ENCODE measurements at regions not wholly inside any gene's neighbourhood (a gene's known extent, or its start where the extent isn't known, plus 50 kb on each side); places are given as distances from the start of the nearest gene placed in this dataset.

GRCh38 chr2:18645315-18645714 is 55.9 kb upstream of the NT5C1B start:
- H3K4ac ChIP-seq (ENCODE audit: low read depth, low read length): no peak overlapping the region
- no TSS peak for BruUV-seq (replicated peaks)
- TF ChIP-seq SMC3 (IDR thresholded peaks at IDR 0.05; ENCODE audit: low read depth, low read length) (no peak), POLR2A (IDR thresholded peaks at IDR 0.05; ENCODE audit: low read depth, low read length) (no peak), FOS (IDR thresholded peaks at IDR 0.05; ENCODE audit: low read depth, low read length) (no peak), ELK1 (IDR thresholded peaks at IDR 0.05; ENCODE audit: borderline replicate concordance, low read depth, low read length) (no peak), BHLHE40 (IDR thresholded peaks at IDR 0.05; ENCODE audit: low read depth, low read length) (no peak), NFE2L2 (IDR thresholded peaks at IDR 0.05; ENCODE audit: low read depth, low read length) (no peak), RFX5 (IDR thresholded peaks at IDR 0.05; ENCODE audit: low read depth, low read length) (no peak)
- TF ChIP-seq, protein P1, sequence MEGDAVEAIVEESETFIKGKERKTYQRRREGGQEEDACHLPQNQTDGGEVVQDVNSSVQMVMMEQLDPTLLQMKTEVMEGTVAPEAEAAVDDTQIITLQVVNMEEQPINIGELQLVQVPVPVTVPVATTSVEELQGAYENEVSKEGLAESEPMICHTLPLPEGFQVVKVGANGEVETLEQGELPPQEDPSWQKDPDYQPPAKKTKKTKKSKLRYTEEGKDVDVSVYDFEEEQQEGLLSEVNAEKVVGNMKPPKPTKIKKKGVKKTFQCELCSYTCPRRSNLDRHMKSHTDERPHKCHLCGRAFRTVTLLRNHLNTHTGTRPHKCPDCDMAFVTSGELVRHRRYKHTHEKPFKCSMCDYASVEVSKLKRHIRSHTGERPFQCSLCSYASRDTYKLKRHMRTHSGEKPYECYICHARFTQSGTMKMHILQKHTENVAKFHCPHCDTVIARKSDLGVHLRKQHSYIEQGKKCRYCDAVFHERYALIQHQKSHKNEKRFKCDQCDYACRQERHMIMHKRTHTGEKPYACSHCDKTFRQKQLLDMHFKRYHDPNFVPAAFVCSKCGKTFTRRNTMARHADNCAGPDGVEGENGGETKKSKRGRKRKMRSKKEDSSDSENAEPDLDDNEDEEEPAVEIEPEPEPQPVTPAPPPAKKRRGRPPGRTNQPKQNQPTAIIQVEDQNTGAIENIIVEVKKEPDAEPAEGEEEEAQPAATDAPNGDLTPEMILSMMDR (conservative IDR thresholded peaks at IDR 0.05; ENCODE audit: low read depth, low read length): no peak
- H3K9ac ChIP-seq (ENCODE audit: low read depth, low read length): no peak overlapping the region
- dilution Hi-C loops (cut with HindIII; ENCODE audit: low sequenced_read_pairs, unreplicated experiment): no loop called here
- H4K20me1 ChIP-seq (ENCODE audit: insufficient read depth, low read length): no peaks in the 10 kb centered on the region
- no peak overlapping the region for H4K91ac ChIP-seq (ENCODE audit: insufficient read depth, low read depth, low read length)
- no peaks in the 10 kb centered on the region; the same call in 1 of the 2 replicates for H3K27me3 ChIP-seq (ENCODE audit: control insufficient read depth, insufficient read depth, low read length)
- H3K36me3 ChIP-seq (ENCODE audit: control insufficient read depth, insufficient read depth, low read length): no peaks in the 10 kb centered on the region
- H3K14ac ChIP-seq (replicated peaks; ENCODE audit: low read depth, low read length): no peak overlapping the region
- H3K23ac ChIP-seq (ENCODE audit: low read depth, low read length): no peak overlapping the region
- no peak overlapping the region for H2AFZ ChIP-seq (replicated peaks; ENCODE audit: low read length, poor library complexity)
- ChIA-PET CTCF (no interaction called here), POLR2A (ENCODE audit: unreplicated experiment) (no interaction called here)
- H3K9me3 ChIP-seq (ENCODE audit: control insufficient read depth, insufficient read depth, low read length): no peaks in the 10 kb centered on the region
- in situ Hi-C loops (cut with MboI; ENCODE audit: low sequenced_read_pairs): no loop called here
- no peak overlapping the region for H3K4me2 ChIP-seq (ENCODE audit: low read depth, low read length)
- no peak overlapping the region for H2BK120ac ChIP-seq (ENCODE audit: low read depth, low read length)
- H3K56ac ChIP-seq (ENCODE audit: extremely low read depth, insufficient read depth, low read length): no peak overlapping the region
- H2AK9ac ChIP-seq (replicated peaks; ENCODE audit: low read depth, low read length, poor library complexity): no peak overlapping the region
- no peak overlapping the region for H2BK15ac ChIP-seq (ENCODE audit: low read depth, low read length)
- no peak overlapping the region for H3K27ac ChIP-seq (ENCODE audit: insufficient read depth, low read length)
- H3K18ac ChIP-seq (ENCODE audit: low read depth, low read length): no peak overlapping the region
- no peak overlapping the region for H4K5ac ChIP-seq (ENCODE audit: low read depth, low read length)
- H2BK5ac ChIP-seq (ENCODE audit: low read depth, low read length, poor library complexity, severe bottlenecking): no peak overlapping the region
- no peak overlapping the region for H2AK5ac ChIP-seq (ENCODE audit: low read depth, low read length)
- H3K79me1 ChIP-seq (ENCODE audit: low read depth in 1 of 2, low read length in 2 of 2): no peaks in the 10 kb centered on the region
- DNase-seq (peak; percentile 12), ATAC-seq (ENCODE audit: low read depth) (no peak)
- H3K4me3 ChIP-seq (ENCODE audit: insufficient read depth, low read depth, low read length): no peak overlapping the region
- H3K4me1 ChIP-seq (ENCODE audit: control insufficient read depth, insufficient read depth, low read length): no peaks in the 10 kb centered on the region
- no peak overlapping the region for H2BK20ac ChIP-seq (ENCODE audit: low read depth, low read length)
- intact Hi-C loops (cut with micrococcal nuclease): no loop called here
- no peaks in the 10 kb centered on the region for H3K9me1 ChIP-seq (ENCODE audit: insufficient read depth, low read length)
- no peak overlapping the region for H4K8ac ChIP-seq (ENCODE audit: low read depth in 2 of 2, low read length in 2 of 2)

Data from IMR-90 (cell line).